ENCODE measurements at regions not wholly inside any gene's neighbourhood (a gene's known extent, or its start where the extent isn't known, plus 50 kb on each side); places are given as distances from the start of the nearest gene placed in this dataset.
A peak's percentile ranks its signal among the peaks of the same experiment; 100 is the strongest.
"Not testable (repeated sequence)": the region's sequence is repeated elsewhere in the genome, so short reads cannot be mapped to it uniquely, and the experiment has no call there.

DNA sequence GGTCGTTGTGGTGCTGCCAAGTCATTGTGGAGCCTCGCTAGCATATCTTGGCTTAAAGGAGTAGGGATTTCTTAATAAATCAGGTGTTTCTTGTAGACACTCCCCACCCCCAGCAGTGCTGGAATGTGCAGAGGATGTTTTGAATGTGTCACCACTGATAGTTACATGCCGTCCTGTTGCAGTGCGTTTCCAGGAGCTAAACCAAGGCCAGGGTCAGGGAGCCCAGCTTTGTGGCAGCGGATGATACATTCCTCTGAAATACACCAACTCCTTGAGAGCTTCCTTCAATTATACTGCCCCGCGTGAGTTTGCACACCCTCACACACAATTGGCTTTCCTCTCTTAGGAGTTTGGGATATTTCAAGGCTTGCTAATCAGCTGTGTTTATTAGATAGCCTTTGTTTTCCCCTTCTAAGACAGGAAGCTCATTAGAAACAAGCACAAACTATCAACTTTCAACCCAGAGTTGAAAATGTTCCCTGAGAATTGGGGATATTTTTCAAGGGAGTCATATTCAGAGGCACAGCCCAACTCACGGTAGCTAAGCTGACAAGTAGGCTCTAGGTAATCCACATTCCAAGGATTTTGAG lies 154.9 kb downstream of the C12orf75 start:
- no peak for DNase-seq

DNA sequence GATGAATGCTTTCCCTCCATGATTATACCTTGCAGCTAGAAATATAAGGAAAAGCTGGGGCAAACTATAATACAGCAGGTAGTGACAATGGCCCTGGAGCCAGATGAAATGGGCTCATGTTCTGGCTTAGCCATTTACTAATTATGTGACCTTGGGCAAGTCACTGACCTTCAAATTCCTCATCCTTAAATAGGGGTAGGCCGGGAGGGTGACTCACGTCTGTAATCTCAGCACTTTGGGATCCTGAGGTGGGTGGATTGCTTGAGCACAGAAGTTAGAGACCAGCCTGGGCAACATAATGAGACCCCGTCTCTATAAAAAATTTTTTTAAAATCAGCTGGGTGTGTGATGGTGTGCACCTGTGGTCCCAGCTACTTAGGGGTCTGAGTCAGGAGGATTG lies 155.4 kb downstream of the C12orf75 start:
- no peak for DNase-seq

DNA sequence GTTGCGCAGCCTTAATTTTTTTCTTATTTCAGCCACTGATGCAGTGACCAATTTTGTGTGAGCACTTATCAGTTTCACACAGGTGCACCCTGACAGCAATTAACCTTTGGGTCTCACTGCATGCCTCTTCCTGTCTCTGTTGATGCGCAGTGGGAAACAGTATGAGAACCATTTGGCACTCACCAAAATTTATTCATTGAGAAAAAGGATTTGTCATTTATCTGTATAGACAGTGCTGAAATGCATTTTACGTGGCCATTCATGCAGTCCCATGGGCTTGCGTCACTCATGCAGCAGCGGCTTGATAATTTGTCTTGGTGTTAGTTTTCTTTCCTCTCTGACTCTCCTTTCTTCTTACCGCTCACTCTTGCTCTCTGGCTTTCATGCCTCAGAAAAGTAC lies 157.5 kb downstream of the C12orf75 start:
- DNase-seq, result no peak

DNA sequence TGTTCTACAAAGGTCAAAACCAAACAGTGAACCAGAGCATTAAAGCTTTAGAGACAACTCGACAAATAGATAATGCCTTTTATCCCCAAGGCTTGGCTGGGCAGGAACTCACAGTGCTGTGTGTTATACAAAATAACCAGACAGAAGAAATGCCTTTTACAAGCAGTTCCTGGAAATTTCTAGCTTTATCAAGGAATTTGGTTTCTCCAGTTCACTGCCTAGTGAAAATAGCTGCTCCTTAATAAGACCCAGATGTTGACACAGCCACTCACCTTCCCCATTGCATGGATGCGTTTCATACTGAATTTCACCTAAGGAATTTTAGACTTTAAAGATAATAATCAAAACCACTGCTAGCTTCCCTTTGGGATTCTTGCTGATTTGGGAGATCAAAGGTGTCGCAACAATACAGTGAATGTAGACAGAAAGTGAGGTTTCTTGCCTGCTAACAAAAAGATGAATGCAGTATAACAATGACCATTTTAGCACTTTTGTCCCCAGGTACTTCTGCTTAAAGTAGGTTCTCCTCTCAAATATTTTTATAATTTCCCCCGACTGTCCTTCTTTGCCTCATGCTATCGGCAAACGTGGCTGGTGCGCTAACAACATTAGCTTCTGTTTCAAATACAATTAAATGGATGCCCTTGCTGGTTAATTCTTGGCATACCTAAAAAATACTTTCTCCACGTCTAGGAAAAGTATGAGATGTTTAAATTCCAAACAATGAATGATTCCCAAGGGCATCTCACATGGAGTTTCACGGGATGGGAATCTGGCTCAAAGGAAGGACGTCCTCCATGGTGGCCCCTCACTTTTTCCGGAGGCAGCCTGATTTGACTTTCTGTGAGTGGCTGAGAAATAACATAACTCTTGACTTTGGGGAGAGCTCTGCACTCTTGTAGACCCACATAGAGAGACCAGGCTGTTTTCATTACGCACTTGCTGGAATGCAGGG lies 162.4 kb downstream of the C12orf75 start:
- no peak for DNase-seq

DNA sequence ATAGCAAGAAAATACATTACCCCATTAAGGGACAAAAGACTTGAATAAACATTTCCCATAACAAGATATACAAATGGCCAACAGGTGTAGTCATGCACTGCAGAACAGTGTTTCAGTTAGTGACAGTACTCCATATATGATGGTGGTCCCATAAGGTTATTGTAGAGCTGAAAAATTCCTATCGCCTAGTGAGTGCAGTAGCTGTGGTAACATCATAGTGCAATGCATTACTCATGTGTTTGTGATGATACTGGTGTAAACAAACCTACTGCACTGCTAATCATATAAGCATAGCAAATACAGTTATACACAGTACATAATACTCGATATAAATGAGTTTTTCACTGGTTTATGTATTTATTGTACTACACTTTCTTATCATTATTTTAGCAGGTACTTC lies 168.7 kb downstream of the C12orf75 start:
- DNase-seq, result no peak

DNA sequence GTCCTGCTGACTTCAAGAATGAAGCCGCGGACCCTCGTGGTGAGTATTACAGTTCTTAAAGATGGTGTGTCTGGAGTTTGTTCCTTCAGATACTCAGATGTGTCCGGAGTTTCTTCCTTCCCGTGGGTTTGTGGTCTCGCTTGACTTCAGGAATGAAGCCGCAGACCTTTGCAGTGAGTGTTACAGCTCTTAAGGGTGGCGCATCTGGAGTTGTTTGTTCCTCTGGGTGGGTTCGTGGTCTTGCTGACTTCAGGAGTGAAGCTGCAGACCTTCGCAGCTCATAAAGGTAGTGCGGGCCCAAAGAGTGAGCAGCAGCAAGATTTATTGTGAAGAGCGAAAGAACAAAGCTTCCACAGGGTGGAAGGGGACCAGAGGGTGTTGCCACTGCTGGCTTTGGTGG lies 170.2 kb downstream of the C12orf75 start:
- DNase-seq, result not testable (repeated sequence)

DNA sequence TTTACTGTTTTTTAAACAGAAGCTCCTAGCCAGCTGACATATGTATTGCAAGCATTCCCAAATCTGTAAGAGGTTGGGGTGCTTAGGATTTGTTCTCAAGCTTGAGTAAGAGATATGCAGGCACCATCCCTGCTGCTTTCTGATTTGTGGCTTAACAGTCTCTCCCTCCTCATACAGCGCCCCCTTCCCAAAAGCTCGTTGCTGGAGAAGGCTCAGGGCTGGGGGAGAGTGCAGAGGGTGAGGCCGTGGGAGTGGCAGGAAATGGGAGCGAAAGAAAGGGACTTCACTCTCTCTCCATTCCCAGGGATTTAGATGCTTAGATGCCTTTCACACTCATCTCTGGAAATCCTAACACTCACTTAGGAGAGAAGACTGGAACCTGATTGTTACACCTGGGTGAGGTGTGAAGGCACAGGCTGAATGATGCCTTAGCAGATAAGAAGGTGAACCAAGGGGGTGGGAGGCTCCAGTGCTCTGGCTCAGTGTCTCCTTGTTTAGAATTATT lies 172.0 kb downstream of the C12orf75 start:
- DNase-seq, result no peak

DNA sequence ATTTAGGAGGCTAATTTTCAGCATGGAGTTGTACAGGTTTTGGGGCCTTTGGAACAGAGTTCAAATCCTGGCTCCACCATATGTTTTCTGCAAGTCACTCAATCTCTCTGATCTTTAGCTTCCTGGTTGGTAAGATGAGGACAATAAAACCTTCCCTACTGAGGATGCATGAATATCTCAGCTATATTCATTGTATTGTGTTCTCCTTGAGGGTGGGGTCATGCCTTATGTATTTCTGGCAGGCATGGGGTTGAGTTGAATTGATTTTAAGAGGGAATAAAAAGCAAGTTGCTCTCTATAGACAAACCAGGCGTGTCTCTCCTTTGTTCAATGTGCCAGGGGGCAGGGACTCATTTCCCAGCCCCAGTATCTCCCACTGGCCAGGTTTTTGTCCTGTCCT lies 173.1 kb downstream of the C12orf75 start:
- no peak for DNase-seq

DNA sequence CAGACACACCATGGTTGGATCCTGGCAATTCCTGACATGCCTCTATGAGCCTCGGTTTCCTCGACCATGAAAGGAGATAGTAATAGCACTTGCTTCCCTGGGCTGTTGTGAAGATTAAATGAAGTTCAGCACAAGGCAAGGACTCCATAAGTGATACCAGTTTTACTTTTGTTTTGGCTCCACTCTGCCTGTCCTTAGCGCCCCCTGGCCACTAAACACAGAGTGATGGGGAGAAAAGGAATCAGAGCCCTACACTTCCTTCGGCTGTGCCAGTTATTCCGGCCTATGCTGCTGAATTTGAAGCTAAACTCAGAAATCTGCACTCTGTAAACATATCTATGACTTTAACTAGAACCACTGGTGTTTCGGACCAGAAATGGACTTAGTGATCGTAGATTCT lies 173.8 kb downstream of the C12orf75 start:
- DNase-seq, result no peak

DNA sequence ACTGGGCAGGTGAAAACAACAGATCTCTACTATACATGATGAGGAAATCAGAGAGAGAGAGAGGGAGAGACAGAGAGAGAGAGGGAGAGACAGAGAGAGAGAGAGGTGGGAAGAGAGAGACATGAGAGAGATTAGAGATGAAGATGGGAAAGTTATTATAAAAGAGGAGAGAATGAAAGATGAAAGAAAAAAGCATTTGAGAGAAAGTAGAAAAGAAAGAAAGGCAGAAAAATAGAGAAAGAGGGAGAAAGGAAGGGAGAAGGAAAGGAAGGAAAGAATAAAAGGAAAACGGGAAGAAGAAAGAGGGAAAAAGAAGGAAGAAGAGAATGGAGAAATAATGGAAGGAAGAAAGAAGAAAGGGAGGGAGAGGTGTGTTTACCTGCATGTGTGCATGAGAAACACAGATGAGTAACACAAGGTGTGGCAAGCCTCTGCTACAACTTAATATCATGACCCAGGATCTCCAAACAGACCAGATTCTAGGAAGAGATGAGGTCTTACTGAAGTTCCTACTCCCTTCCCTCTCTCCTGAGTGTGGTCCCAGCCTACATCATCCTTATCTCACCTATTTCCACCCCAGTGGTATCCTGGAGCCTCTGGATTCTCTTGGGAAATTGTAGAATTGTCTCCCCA lies 176.3 kb downstream of the C12orf75 start:
- DNase-seq, result no peak

DNA sequence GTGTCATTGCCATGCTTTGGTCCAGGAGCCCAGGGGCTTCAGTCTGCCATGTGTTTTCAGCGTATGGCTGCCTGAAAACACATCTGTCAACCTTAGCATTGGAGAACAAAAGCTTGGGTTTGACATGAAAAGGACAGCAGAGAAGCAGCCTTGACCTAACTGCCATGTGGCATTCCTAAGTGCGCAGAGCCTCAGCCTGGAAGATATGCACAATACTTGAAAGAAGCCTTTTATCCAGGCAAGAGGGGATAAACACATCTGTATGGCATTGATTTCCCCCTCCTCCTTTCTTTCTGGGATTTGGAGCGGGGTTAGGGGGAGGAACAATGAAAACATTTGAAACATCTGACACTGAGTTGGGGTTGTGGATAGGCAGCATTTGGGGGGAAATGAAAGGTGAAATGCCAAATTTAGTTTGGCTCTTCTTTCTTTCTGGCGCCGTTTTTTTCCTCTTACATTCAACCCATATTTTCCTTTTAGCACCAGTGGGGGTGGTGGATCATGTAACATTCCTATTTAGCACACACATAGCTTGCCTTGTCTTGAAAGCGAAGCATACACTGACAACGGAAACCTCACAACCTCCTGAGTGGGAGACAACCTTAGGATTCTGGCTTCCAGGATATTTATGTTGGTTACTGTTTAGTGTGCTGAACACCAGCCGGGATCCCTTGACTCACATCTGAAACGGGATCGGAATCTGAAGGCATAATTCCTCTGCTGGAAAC lies 177.0 kb downstream of the C12orf75 start:
- DNase-seq, result no peak

DNA sequence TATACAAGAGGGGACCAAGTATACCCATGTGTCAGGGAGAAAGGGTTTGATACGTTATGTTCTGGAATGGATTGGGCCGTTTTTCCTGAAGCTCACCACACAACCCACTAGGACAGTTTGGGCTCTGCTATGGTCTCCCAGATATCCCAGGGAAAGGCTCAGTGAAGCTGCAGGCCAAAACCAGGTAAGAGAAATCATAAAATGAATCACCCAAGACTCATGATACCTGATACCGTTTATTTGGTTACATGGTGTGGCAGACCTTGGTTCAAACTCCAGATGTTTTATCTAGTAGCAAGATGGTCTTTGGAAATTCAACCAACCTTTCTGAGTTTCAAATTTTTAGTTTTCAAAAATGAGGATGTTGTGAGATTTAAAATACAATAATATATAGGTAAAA lies 177.6 kb downstream of the C12orf75 start:
- DNase-seq, result no peak

DNA sequence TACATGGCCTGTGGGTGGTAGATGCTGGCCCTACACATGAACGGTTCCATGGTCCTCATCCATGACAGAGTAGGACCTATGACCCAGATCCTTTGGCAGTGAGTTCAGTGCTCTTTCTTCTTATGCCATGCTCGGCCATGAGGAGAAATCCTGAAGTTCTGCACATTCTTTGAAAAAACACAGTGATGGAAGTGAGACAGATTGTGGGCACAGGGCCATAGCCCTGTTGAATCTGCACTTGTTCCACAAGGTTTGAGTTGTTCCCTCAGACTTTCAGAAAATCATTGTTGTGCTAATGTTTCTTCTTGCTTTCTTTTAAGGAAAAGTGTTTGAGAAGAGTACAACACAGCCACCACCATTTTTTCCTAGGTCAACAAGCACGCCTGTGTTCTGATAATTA lies 180.0 kb downstream of the C12orf75 start:
- no peak for DNase-seq

DNA sequence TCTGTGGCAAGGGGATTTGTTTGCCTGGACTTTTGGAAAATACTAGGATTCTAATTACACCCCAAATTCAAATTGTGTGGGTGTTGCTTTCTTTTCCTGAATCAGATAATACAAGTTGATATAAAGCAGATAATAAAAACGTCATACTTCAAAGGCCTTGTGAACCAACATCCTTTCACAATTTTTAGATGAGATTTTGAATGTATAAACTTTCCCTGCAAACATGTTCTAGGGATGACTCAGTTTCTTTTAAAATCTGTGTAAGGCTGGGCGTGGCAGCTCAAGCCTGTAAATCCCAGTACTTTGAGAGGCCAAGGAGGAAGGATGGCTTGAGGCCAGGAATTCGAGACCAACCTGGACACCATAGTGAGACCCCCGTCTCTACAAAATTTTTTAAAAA lies 182.4 kb downstream of the C12orf75 start:
- not testable (repeated sequence) for DNase-seq

DNA sequence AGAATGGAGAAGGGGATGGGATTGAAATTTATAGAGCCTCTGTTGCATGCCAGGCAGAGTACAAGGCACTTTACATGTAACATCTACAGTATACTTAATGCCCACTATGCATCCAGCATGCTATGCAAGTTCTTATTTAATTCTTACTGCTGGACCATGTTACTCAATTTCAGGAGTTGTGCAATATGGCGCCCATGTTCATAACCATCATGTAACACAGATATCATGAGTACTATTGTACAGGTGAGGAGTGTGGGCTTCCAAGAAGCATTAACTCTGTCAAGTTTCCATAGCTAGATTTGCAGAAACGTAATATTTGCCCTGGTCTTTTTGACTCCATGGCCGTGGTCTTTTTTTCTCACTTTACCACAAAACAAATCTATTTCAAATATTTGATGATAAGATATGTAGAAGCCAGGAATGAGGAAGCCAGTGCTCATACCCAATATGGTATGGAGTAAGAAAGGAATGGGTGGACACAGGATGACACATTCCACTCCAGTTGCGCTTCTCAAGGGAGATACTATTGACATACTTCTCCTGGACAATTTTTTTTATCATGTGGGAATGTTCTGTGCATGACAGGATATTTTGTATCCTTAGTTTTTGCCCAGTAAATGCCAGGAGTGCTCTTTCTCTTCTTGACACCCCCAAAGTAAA lies 191.8 kb downstream of the C12orf75 start:
- no peak for DNase-seq

DNA sequence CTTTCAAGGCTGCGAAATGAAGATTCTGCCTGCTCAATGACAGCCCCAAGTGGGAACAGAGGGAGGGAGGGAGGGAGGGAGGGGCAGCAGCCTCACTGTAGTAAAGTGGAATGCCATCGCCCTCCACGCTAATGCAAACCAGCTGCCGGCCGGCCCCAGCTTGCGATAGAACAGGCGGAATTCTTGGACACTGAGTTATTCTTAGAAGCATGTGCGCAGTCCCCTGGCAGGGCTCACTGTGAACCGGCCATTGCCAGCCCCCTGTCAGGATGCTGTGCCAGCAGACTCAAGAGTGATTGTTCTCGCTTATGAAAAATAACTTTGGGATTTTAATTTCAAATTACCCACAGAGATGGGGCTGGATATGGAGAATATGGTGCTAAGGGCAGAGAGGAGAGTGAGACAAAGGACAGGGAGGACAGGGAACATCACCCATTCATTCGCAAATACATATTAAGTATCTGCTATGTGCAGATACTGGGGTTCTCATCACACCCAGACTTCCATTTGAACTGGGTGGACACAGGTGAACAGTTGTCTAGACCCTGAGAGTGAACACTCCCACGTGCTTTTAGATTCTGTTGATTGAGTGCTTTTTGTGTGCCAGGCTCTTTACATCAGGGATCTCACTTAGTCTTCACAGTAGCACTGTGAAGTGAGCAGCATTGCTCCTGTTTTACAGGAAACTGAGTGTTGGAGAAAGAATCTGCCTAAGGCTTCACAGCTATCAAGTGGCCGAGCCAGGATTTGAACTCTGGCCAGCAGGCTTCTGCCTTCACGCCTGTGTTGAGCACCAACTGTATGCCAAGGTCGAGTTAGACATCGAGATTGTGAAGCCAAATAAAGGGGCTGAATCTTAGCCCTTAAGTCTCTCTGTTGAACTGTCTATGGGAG lies 192.9 kb downstream of the C12orf75 start:
- peak in 1 of 2 experiments; percentile 1 for DNase-seq

DNA sequence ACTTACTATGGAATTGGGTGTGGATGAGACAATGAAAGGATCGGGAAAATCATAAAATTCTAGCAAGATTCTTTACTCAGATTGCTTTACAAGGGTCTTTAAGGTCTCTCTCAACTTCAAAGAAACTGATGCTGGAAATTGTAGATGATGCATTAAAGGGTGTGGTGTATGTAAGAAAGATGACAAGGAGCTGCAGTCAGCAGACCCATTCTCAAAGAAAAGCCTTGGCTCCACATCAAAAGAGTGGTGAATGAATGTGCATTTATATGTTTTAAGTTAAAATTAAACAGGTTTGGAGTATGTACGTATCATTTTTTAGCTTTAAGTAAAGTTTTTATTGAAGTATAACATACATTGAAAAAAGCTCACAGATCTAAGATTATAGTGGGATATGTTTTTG lies 194.5 kb downstream of the C12orf75 start:
- DNase-seq, result no peak

DNA sequence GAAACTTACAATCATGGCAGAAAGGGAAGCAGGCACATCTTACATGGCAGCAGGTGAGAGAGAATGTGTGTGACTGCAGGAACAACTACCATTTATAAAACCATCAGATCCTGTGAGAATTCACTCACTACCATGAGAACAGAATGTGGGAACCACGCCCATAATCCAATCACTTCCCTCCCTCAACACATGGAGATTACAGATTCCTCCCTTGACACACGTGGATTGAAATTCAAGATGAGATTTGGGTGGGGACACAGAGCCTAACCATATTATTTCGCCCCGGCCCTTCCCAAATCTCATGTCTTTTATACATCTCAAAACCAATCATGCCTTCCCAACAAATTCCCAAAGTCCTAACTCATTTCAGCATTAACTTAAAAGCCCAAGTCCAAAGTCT lies 203.6 kb downstream of the C12orf75 start:
- DNase-seq, result no peak

DNA sequence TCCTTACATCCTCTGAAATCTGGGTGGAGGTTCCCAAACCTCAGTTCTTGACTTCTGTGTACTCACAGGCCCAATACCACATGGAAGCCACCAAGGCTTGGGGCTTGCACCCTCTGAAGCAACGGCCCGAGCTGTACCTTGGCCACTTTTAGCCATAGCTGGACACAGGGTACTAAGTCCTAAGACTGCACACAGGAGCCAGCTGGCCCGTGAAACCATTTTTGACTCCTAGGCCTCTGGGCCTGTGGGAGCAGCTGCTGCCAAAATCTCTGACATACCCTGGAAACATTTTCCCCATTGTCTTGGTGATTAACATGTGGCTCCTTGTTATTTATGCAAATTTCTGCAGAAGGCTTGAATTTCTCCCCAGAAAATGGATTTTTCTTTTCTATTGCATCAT lies 204.5 kb downstream of the C12orf75 start:
- not testable (repeated sequence) for DNase-seq

DNA sequence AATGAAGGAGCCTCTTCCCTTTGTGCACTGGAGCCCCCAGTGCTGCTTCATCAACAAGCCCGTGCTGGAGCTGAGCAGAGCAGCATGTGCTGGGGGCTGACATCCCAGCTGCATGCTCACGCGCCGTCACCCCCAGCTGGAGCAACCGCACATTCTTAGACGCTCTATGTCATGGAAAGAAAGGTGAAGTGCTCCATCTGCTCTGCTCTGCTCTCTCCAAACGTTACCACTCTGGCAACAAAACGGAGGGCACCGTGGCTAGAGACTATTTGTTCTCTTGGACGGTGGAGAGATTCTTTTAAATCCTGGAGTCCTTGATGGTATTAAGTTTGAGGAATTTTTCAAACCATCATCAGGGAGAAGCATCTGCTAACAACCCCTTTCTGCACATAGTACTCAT lies 208.4 kb downstream of the C12orf75 start:
- no peak for DNase-seq

DNA sequence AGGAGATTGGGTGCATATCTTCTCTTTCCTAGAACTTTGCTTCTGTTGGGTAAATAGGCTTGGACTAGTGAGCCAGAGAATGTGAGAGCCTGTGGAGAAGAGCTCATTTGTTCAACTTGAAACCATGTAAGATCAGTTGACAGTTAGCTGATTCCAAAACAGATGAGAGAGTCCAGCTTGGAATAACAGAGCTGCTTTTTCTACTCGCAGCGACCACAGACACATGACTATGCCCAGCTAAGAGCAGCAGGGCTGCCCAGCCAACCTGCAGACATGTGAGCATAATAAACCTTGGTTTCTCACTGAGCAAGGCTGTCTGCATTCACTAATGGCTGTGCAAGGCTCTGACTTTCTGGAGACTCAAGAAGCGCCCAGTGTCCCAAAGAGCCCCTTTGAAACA lies 209.2 kb downstream of the C12orf75 start:
- no peak for DNase-seq
